PC-3 (cell line): ENCODE measurements at regions not wholly inside any gene's neighbourhood (a gene's known extent, or its start where the extent isn't known, plus 50 kb on each side); places are given as distances from the start of the nearest gene placed in this dataset.

Experiments used
- EZH2 ChIP-seq: fragments of 300-600 bp; sonication (generic); IDR thresholded peaks from one replicate; pipeline ENCODE4 v1.6.1; 2017; ENCODE audit warnings: antibody characterized with exemption, mild to moderate bottlenecking, low read length; ENCODE audit not compliant: unreplicated experiment
- EZH2phosphoT487 ChIP-seq: fragments of 300-600 bp; sonication (generic); IDR thresholded peaks from 2 replicates; pipeline ENCODE4 v1.6.1; 2018; ENCODE audit warnings: mild to moderate bottlenecking, antibody characterized with exemption, low read length, borderline replicate concordance
- TF ChIP-seq, protein P1 (sequence below): fragments of 300-600 bp; sonication (generic); conservative IDR thresholded peaks from 2 replicates; pipeline ENCODE4 v1.5.1; 2017; ENCODE audit warnings: antibody characterized with exemption, low read depth, mild to moderate bottlenecking, low read length

DNA sequence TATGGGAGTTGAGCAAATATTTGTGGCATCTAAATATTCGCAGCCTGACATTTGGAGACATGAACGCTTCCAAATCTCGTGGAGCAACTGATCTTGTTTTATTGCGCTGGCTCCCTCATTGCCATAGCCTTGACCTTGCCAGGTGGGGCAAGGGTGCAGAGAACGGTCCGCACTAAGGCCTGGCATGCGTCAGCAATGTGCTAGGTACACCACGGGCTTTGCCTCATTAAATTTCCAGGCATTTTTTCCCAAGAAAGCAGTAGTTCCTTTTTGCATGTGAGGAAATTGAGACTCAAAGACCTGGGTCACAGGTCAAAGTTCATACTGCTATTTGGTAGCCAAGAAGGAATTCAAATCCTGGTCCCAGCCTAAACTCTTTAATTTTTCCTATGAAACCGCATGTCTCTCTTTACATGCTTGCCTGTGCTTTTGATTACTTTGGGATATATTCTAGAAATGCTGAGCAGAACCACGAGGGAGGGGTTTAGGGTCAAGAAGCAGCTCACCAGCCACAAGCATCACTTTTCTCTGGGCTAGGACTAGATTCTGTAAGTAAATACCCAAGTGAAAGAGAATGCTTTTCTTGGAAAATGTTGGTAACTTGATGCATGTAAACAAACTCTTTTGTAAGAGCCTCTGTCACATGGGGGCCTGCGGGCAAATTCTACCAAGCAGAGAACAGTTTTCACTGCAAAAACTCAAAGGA, 891.6 kb downstream of the VRK1 start:
- TF ChIP-seq, protein P1, sequence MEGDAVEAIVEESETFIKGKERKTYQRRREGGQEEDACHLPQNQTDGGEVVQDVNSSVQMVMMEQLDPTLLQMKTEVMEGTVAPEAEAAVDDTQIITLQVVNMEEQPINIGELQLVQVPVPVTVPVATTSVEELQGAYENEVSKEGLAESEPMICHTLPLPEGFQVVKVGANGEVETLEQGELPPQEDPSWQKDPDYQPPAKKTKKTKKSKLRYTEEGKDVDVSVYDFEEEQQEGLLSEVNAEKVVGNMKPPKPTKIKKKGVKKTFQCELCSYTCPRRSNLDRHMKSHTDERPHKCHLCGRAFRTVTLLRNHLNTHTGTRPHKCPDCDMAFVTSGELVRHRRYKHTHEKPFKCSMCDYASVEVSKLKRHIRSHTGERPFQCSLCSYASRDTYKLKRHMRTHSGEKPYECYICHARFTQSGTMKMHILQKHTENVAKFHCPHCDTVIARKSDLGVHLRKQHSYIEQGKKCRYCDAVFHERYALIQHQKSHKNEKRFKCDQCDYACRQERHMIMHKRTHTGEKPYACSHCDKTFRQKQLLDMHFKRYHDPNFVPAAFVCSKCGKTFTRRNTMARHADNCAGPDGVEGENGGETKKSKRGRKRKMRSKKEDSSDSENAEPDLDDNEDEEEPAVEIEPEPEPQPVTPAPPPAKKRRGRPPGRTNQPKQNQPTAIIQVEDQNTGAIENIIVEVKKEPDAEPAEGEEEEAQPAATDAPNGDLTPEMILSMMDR, result no peak
- no peak for TF ChIP-seq EZH2
- no peak for TF ChIP-seq EZH2phosphoT487
